ENCODE measurements at regions not wholly inside any gene's neighbourhood (a gene's known extent, or its start where the extent isn't known, plus 50 kb on each side); places are given as distances from the start of the nearest gene placed in this dataset.

DNA sequence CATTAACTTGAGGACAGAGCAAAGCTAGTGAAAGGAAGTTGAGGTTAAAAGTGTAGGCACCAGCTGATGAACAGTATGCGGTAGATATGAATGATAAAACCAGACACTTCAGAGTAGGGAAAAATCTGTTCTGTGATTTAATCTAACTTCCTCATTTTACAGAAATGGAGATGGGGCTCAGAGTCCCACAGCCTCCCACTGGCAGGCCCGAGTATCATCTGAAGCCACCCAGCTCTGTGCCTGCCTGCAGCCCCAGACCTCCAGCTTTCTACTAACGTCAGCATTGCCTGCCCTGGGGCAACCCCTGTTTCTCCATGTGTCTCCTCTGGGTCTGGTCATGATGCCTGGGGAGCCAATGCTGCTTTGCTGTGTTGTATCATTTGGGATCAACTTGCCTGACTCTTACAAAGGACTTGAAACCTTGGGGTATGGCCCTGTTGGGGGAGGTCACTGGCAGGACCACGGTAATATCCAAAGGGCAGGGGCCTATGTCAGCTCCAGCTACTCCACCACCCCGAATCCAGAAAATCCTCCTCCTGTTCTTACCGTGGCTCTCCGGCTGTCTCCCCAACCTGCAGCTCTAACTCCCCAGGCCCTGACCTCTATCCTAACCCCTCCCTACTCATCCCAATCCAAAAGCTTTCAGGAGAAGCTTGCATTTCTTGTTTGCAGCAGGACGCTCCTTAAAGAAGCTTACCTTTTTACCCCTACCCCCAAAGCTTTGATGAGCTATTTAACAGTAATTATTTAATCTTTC, 56.2 kb upstream of the NPY start:
- no peaks in the 10 kb centered on the region for H3K27me3 ChIP-seq (replicated peaks; ENCODE audit: control insufficient read depth, insufficient read depth, low read length, poor library complexity, severe bottlenecking)
- H3K27ac ChIP-seq (ENCODE audit: insufficient read depth, low read length, poor library complexity, severe bottlenecking): no peak overlapping the region
- no peak overlapping the region for H3K4me3 ChIP-seq (ENCODE audit: insufficient read depth, low read depth, low read length, poor library complexity, severe bottlenecking)
- peak in 1 of 3 donors; percentile 12 for DNase-seq
- H3K9me3 ChIP-seq (ENCODE audit: control insufficient read depth, low read length): no peaks in the 10 kb centered on the region
- no peaks in the 10 kb centered on the region for H3K36me3 ChIP-seq (ENCODE audit: control insufficient read depth, insufficient read depth, low read length)
- H3K4me1 ChIP-seq (ENCODE audit: control insufficient read depth, insufficient read depth, low read length, poor library complexity, severe bottlenecking): peaks cover 11% of the 10 kb centered on the region

DNA sequence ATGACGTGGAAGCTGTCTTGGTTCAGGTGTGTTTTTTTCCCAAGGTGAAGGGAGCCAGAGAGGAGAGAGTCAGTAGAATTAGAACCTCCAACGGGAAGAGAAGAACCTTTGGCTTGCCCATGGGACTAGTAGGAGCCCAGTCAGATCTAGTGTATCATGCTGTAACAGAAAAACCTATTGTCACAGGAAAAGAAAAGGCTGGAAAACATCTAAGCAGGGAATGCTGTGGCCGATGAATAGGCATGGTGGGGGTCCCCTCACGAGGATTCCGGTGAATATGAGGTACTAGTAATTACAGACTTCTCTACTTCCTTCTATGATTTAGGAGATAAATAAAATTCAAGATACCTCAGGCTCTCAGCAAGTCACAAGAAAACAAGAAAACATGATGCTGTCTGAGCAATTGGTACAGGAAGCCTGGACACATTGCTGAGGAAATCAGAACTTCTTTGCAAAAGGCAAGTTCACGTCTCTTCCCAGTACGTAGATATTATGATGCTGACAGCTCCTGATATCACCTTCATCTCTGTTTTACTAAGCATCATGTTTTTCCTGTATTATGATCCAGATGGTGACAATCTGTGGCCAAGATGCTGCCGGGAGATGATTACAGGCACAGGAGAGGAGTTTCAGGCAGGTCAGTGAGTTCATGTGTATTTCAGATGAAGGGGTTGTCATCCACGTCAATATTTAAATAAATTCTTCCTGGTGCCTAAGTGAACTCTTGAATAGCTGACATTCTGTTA, 54.3 kb upstream of the NPY start:
- Histone ChIP-seq H3K27ac (ENCODE audit: insufficient read depth, low read length, poor library complexity, severe bottlenecking) (no peak overlapping the region), H3K36me3 (ENCODE audit: control insufficient read depth, insufficient read depth, low read length) (no peaks in the 10 kb centered on the region), H3K4me1 (ENCODE audit: control insufficient read depth, insufficient read depth, low read length, poor library complexity, severe bottlenecking) (peaks cover 11% of the 10 kb centered on the region), H3K9me3 (ENCODE audit: control insufficient read depth, low read length) (no peaks in the 10 kb centered on the region), H3K27me3 (replicated peaks; ENCODE audit: control insufficient read depth, insufficient read depth, low read length, poor library complexity, severe bottlenecking) (no peaks in the 10 kb centered on the region), H3K4me3 (ENCODE audit: insufficient read depth, low read depth, low read length, poor library complexity, severe bottlenecking) (no peak overlapping the region)
- no peak for DNase-seq

GRCh38 chr7:24231493-24231892, 52.5 kb upstream of the NPY start:
- Histone ChIP-seq H3K4me3 (ENCODE audit: insufficient read depth, low read depth, low read length, poor library complexity, severe bottlenecking) (no peak overlapping the region), H3K27me3 (replicated peaks; ENCODE audit: control insufficient read depth, insufficient read depth, low read length, poor library complexity, severe bottlenecking) (no peaks in the 10 kb centered on the region), H3K27ac (ENCODE audit: insufficient read depth, low read length, poor library complexity, severe bottlenecking) (no peak overlapping the region), H3K36me3 (ENCODE audit: control insufficient read depth, insufficient read depth, low read length) (no peaks in the 10 kb centered on the region), H3K9me3 (ENCODE audit: control insufficient read depth, low read length) (no peaks in the 10 kb centered on the region), H3K4me1 (ENCODE audit: control insufficient read depth, insufficient read depth, low read length, poor library complexity, severe bottlenecking) (peaks cover 11% of the 10 kb centered on the region)
- no peak for DNase-seq

GRCh38 chr7:24233386-24233785, 50.6 kb upstream of the NPY start:
- Histone ChIP-seq H3K4me1 (ENCODE audit: control insufficient read depth, insufficient read depth, low read length, poor library complexity, severe bottlenecking) (no peaks in the 10 kb centered on the region), H3K4me3 (ENCODE audit: insufficient read depth, low read depth, low read length, poor library complexity, severe bottlenecking) (no peak overlapping the region), H3K36me3 (ENCODE audit: control insufficient read depth, insufficient read depth, low read length) (no peaks in the 10 kb centered on the region), H3K9me3 (ENCODE audit: control insufficient read depth, low read length) (no peaks in the 10 kb centered on the region), H3K27me3 (replicated peaks; ENCODE audit: control insufficient read depth, insufficient read depth, low read length, poor library complexity, severe bottlenecking) (no peaks in the 10 kb centered on the region), H3K27ac (ENCODE audit: insufficient read depth, low read length, poor library complexity, severe bottlenecking) (no peak overlapping the region)
- DNase-seq: no peak

All from effector memory CD4-positive, alpha-beta T cell (primary cell).